PC-9 (cell line): ENCODE measurements at regions not wholly inside any gene's neighbourhood (a gene's known extent, or its start where the extent isn't known, plus 50 kb on each side); places are given as distances from the start of the nearest gene placed in this dataset.

Experiments
- BruUV-seq: library from RNA; stranded (reverse); fragments of 400-500 nt; replicated peaks from 2 replicates; lab custom pipeline; 2021; lab: Mats Ljungman, UMichigan
- CTCF ChIA-PET: fragments of 300-600 bp; sonication (Branson Sonifier 250); formaldehyde crosslinking; loops from one replicate; lab custom pipeline; 2022; ENCODE audit warnings: antibody characterized with exemption; lab: Charles Lee
- POLR2A ChIA-PET: fragments of 300-600 bp; sonication (Branson Sonifier 250); formaldehyde crosslinking; loops from one replicate; lab custom pipeline; 2022; ENCODE audit warnings: antibody characterized with exemption; ENCODE audit not compliant: unreplicated experiment; lab: Charles Lee
- DNase-seq, 2 experiments: peaks; one replicate each; pipeline versions ENCODE4 v3.0.0 to v3.0.0-alpha.2; 2015 to 2022; ENCODE audit warnings: mixed read lengths in 1 of 2
- H2AFZ ChIP-seq: fragments of 200-600 bp; sonication (generic); 2 replicates; pipeline ENCODE4 v1.8.1; 2017; ENCODE audit warnings: antibody characterized with exemption
- H3F3A ChIP-seq: fragments of 200-600 bp; sonication (generic); 2 replicates; pipeline ENCODE4 v1.8.1; 2017; ENCODE audit warnings: antibody characterized with exemption, mild to moderate bottlenecking, low read depth; ENCODE audit not compliant: insufficient read depth
- H3K27ac ChIP-seq: fragments of 200-600 bp; sonication (generic); 2 replicates; pipeline ENCODE4 v1.6.1; 2016; ENCODE audit warnings: mixed run types
- H3K27me3 ChIP-seq: fragments of 200-600 bp; sonication (generic); 2 replicates; pipeline ENCODE4 v1.6.1; 2016; ENCODE audit warnings: low read depth, mixed run types; ENCODE audit not compliant: insufficient read depth
- H3K36me3 ChIP-seq: fragments of 200-600 bp; sonication (generic); 2 replicates; pipeline ENCODE4 v1.6.1; 2016; ENCODE audit warnings: low read depth, mixed run types
- H3K4me1 ChIP-seq: fragments of 200-600 bp; sonication (generic); replicated peaks from 2 replicates; pipeline ENCODE4 v1.6.1; 2016; ENCODE audit warnings: mixed run types; ENCODE audit not compliant: insufficient read depth
- H3K4me2 ChIP-seq: fragments of 200-600 bp; sonication (generic); 2 replicates; pipeline ENCODE4 v1.6.1; 2017; ENCODE audit warnings: mixed run types
- H3K4me3 ChIP-seq: fragments of 200-600 bp; sonication (generic); 2 replicates; pipeline ENCODE4 v1.6.1; 2016; ENCODE audit warnings: mixed run types
- H3K79me2 ChIP-seq: fragments of 200-600 bp; sonication (generic); 2 replicates; pipeline ENCODE4 v1.6.1; 2017; ENCODE audit warnings: low read depth, mixed run types
- H3K9me2 ChIP-seq: fragments of 200-600 bp; sonication (generic); 2 replicates; pipeline ENCODE4 v1.8.1; 2017; ENCODE audit warnings: mild to moderate bottlenecking; ENCODE audit not compliant: insufficient read depth
- H3K9me3 ChIP-seq: fragments of 200-600 bp; sonication (generic); 2 replicates; pipeline ENCODE4 v1.8.1; 2016; ENCODE audit warnings: low read depth; ENCODE audit not compliant: insufficient read depth
- H4K20me1 ChIP-seq: fragments of 200-600 bp; sonication (generic); 2 replicates; pipeline ENCODE4 v1.8.1; 2017; ENCODE audit not compliant: insufficient read depth
- CTCF ChIP-seq: fragments of 200-600 bp; sonication (generic); conservative IDR thresholded peaks from 2 replicates; pipeline ENCODE4 v1.6.1; 2017; ENCODE audit warnings: mixed run types, antibody characterized with exemption, mild to moderate bottlenecking, moderate library complexity
- EZH2 ChIP-seq: fragments of 200-600 bp; sonication (generic); IDR thresholded peaks from 2 replicates; pipeline ENCODE4 v1.8.0; 2017; ENCODE audit warnings: antibody characterized with exemption, low read depth
- intact Hi-C: fragments of 100-400 bp; cut with micrococcal nuclease; formaldehyde crosslinking; loops from one replicate; pipeline ENCODE4 v1.10.0; 2022; ENCODE audit not compliant: unreplicated experiment

DNA sequence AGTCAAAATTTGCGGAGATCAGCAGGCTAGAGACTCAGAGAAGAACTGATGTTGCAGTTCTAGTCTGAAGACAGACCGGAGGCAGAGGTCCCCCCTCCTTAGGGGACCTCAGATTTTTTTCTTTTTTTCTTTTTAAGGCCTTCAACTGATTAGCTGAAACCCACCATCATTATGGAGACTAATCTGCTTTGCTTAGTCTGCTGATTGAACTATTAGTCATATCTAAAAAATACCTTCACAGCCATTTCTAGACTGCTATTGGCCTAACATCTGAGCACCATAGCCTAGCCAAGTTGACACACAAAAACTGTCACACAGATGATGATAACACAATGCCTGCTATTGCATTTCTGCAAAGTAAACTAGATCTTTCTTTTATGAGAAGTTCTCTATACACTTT, 141.1 kb upstream of the TNFAIP3 start:
- no peaks in the 10 kb centered on the region for H3K79me2 ChIP-seq
- no peaks in the 10 kb centered on the region for H3K9me2 ChIP-seq
- no peak overlapping the region for H3K4me2 ChIP-seq
- TF ChIP-seq EZH2 (no peak), CTCF (no peak)
- H3K27me3 ChIP-seq, result no peaks in the 10 kb centered on the region
- no peak overlapping the region for H2AFZ ChIP-seq
- no peaks in the 10 kb centered on the region for H3K36me3 ChIP-seq
- H3K4me1 ChIP-seq, result peaks cover 52% of the 10 kb centered on the region
- CTCF ChIA-PET, result no interaction called here
- peaks cover 36% of the 10 kb centered on the region for H3F3A ChIP-seq
- no peak overlapping the region for H3K27ac ChIP-seq
- intact Hi-C loops, result loop anchor here (5.0 kb wide), 2 partner anchors 81 to 141 kb away; partner anchors contain the start of gene TNFAIP3
- DNase-seq, result no peak
- POLR2A ChIA-PET, result no interaction called here
- H4K20me1 ChIP-seq, result no peaks in the 10 kb centered on the region
- H3K9me3 ChIP-seq, result no peaks in the 10 kb centered on the region; the same call in 1 of the 2 replicates
- no TSS peak for BruUV-seq
- H3K4me3 ChIP-seq, result no peak overlapping the region

DNA sequence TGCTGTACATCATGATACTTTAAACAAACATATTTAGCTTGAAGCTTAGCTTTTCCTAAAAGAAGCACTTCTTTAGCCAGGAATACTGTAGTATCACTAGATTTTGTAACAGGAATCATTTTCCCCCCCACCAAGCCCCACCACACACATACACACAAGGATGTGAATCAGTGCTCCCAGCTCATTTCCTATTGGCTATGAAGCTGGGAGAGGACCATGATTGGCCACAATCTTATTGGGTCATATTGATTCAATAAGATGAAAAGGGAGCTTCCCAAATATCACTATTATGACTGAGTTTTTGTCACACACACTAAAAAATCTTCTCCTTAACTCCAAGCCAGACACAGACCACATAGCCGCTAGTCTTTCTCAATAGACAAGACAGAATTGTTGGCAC, 140.5 kb upstream of the TNFAIP3 start:
- H3K79me2 ChIP-seq, result no peaks in the 10 kb centered on the region
- no peak overlapping the region for H3K27ac ChIP-seq
- no peaks in the 10 kb centered on the region for H3K9me2 ChIP-seq
- intact Hi-C loops, result loop anchor here (5.0 kb wide), 2 partner anchors 81 to 141 kb away; partner anchors contain the start of gene TNFAIP3
- TF ChIP-seq EZH2 (no peak), CTCF (no peak)
- no peak overlapping the region for H3K4me2 ChIP-seq
- no TSS peak for BruUV-seq
- H2AFZ ChIP-seq, result no peak overlapping the region
- ChIA-PET CTCF (interaction anchor here (0.7 kb wide), 1 partner anchor 1049 kb away, joined by 4 read pairs; no protein-coding TSS in a partner anchor), POLR2A (no interaction called here)
- H3K27me3 ChIP-seq, result no peaks in the 10 kb centered on the region
- no peaks in the 10 kb centered on the region for H3K36me3 ChIP-seq
- H4K20me1 ChIP-seq, result no peaks in the 10 kb centered on the region
- no peak for DNase-seq
- H3K4me1 ChIP-seq, result peaks cover 58% of the 10 kb centered on the region
- no peak overlapping the region for H3K4me3 ChIP-seq
- H3F3A ChIP-seq, result peaks cover 42% of the 10 kb centered on the region
- no peaks in the 10 kb centered on the region; the same call in 1 of the 2 replicates for H3K9me3 ChIP-seq

DNA sequence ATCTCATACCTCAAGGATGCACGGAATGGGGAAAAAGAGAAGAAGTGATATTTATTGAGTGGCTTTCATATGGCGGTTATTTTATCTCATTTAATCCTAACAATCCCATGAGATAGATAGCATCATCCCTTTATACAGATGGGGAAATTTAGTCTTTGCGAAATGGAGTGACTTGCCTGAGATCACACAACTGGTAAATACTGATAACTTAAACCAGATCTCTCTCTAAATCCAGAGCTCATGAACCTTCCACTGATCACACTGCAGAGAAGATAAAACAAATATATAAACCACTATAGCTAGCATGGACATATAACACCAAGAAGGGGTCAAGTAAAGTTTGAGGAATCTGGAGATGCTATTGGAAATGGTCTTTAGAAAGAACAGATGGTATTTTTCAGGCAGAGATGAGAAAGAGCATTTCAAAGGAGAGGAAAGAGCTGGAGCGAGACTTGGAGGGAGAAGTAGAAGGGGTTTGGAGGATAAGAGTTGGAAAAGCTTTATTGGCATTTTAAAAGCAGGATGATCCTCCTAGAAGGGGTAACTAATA, 139.8 kb upstream of the TNFAIP3 start:
- no TSS peak for BruUV-seq
- intact Hi-C loops, result loop anchor here (5.0 kb wide), 2 partner anchors 80 to 140 kb away; partner anchors contain the start of gene TNFAIP3
- Histone ChIP-seq H2AFZ (no peak overlapping the region), H4K20me1 (no peaks in the 10 kb centered on the region), H3K9me3 (no peaks in the 10 kb centered on the region; the same call in 1 of the 2 replicates), H3K4me2 (no peak overlapping the region), H3K36me3 (no peaks in the 10 kb centered on the region), H3K4me1 (peaks cover 65% of the 10 kb centered on the region), H3F3A (peaks cover 49% of the 10 kb centered on the region), H3K27me3 (no peaks in the 10 kb centered on the region), H3K79me2 (no peaks in the 10 kb centered on the region), H3K9me2 (no peaks in the 10 kb centered on the region), H3K27ac (no peak overlapping the region), H3K4me3 (no peak overlapping the region)
- CTCF ChIA-PET, result no interaction called here
- TF ChIP-seq EZH2 (no peak), CTCF (no peak)
- DNase-seq, result no peak
- POLR2A ChIA-PET, result interaction anchor here (0.6 kb wide), 1 partner anchor 1058 kb away, joined by 4 read pairs; no protein-coding TSS in a partner anchor
